DND-41 (cell line): ENCODE measurements at regions not wholly inside any gene's neighbourhood (a gene's known extent, or its start where the extent isn't known, plus 50 kb on each side); places are given as distances from the start of the nearest gene placed in this dataset.

ENCODE experiments used
- CTCF ChIP-seq: IDR thresholded peaks from 2 replicates; pipeline ENCODE4 v1.5.1; 2012; ENCODE audit warnings: borderline replicate concordance, low read length, moderate library complexity, mild to moderate bottlenecking; ENCODE audit not compliant: poor library complexity, severe bottlenecking; ENCODE audit errors: extremely low read depth
- EZH2 ChIP-seq: IDR thresholded peaks from 3 replicates; pipeline ENCODE4 v1.6.1; 2012; ENCODE audit warnings: borderline replicate concordance, low read depth, mild to moderate bottlenecking, moderate library complexity, low read length, inconsistent platforms; ENCODE audit not compliant: severe bottlenecking

GRCh38 chr20:39876976-39877635, 811.9 kb downstream of the MAFB start:
- TF ChIP-seq CTCF (no peak), EZH2 (no peak)
